HG03342 (cell line): ENCODE measurements at regions not wholly inside any gene's neighbourhood (a gene's known extent, or its start where the extent isn't known, plus 50 kb on each side); places are given as distances from the start of the nearest gene placed in this dataset.
"Not testable (repeated sequence)": the region's sequence is repeated elsewhere in the genome, so short reads cannot be mapped to it uniquely, and the experiment has no call there.

ENCODE experiments used
- ATAC-seq: cut with Tn5 transposase; IDR thresholded peaks from one replicate; pipeline ENCODE4 v1.9.1; 2021; ENCODE audit warnings: mild to moderate bottlenecking, moderate library complexity; ENCODE audit not compliant: unreplicated experiment

GRCh38 chr18:51570071-51570470, 372.6 kb upstream of the MEX3C start:
- not testable (repeated sequence) for ATAC-seq

GRCh38 chr18:51573886-51574285, 376.4 kb upstream of the MEX3C start:
- ATAC-seq: not testable (repeated sequence)

GRCh38 chr18:51575171-51575570, 377.7 kb upstream of the MEX3C start:
- no peak for ATAC-seq

GRCh38 chr18:51578406-51578980, 381.0 kb upstream of the MEX3C start:
- ATAC-seq: no peak

- no peak for ATAC-seq
Measured at GRCh38 chr18:51580580-51580979, 383.1 kb upstream of the MEX3C start.

GRCh38 chr18:51582551-51582950, 385.1 kb upstream of the MEX3C start:
- no peak for ATAC-seq

GRCh38 chr18:51588616-51589015, 391.1 kb upstream of the MEX3C start:
- ATAC-seq: no peak

GRCh38 chr18:51593931-51594330, 396.4 kb upstream of the MEX3C start:
- ATAC-seq: no peak

GRCh38 chr18:51603111-51603510, 405.6 kb upstream of the MEX3C start:
- no peak for ATAC-seq

- ATAC-seq: no peak
Measured at GRCh38 chr18:51603551-51603950, 406.1 kb upstream of the MEX3C start.

- no peak for ATAC-seq
Measured at GRCh38 chr18:51610481-51610880, 413.0 kb upstream of the MEX3C start.

- no peak for ATAC-seq
Measured at GRCh38 chr18:51611326-51611725, 413.8 kb upstream of the MEX3C start.

GRCh38 chr18:51614033-51614432, 416.6 kb upstream of the MEX3C start:
- ATAC-seq: no peak

- ATAC-seq: no peak
Measured at GRCh38 chr18:51614967-51615571, 417.6 kb upstream of the MEX3C start.

- no peak for ATAC-seq
Measured at GRCh38 chr18:51617167-51617566, 419.7 kb upstream of the MEX3C start.

GRCh38 chr18:51617572-51618260, 420.2 kb upstream of the MEX3C start:
- ATAC-seq: no peak

- ATAC-seq: no peak
Measured at GRCh38 chr18:51619283-51619682, 421.8 kb upstream of the MEX3C start.

GRCh38 chr18:51621113-51621863, 423.8 kb upstream of the MEX3C start:
- no peak for ATAC-seq

GRCh38 chr18:51621864-51622160, 424.3 kb upstream of the MEX3C start:
- ATAC-seq: no peak

GRCh38 chr18:51622702-51623101, 425.2 kb upstream of the MEX3C start:
- ATAC-seq: no peak

GRCh38 chr18:51623653-51624052, 426.2 kb upstream of the MEX3C start:
- no peak for ATAC-seq

GRCh38 chr18:51630706-51631105, 433.2 kb upstream of the MEX3C start:
- ATAC-seq: peak; percentile 85
